ENCODE measurements at regions not wholly inside any gene's neighbourhood (a gene's known extent, or its start where the extent isn't known, plus 50 kb on each side); places are given as distances from the start of the nearest gene placed in this dataset.

- TF ChIP-seq CTCF (conservative IDR thresholded peaks at IDR 0.05; ENCODE audit: low read depth, low read length): no peak
- TF ChIP-seq CEBPB (IDR thresholded peaks at IDR 0.05; ENCODE audit: low read depth, low read length): no peak
- no peak for TF ChIP-seq RAD21 (IDR thresholded peaks at IDR 0.05; ENCODE audit: low read length)
- no peak for TF ChIP-seq SMC3 (IDR thresholded peaks at IDR 0.05; ENCODE audit: low read depth, low read length)
- no peak for TF ChIP-seq POLR2A (IDR thresholded peaks at IDR 0.05; ENCODE audit: low read depth, low read length)
Measured at GRCh38 chr6:148085631-148086331, 256.9 kb upstream of the SASH1 start.

All from IMR-90 (cell line).